NCI-H510A treated with DMSO at 0.1 percent for 48 hours (cell line): ENCODE measurements at regions not wholly inside any gene's neighbourhood (a gene's known extent, or its start where the extent isn't known, plus 50 kb on each side); places are given as distances from the start of the nearest gene placed in this dataset.
A peak's percentile ranks its signal among the peaks of the same experiment; 100 is the strongest.

Experiments used
- DNase-seq: peaks from one replicate; lab custom pipeline; 2025; lab: John Stamatoyannopoulos, UW

DNA sequence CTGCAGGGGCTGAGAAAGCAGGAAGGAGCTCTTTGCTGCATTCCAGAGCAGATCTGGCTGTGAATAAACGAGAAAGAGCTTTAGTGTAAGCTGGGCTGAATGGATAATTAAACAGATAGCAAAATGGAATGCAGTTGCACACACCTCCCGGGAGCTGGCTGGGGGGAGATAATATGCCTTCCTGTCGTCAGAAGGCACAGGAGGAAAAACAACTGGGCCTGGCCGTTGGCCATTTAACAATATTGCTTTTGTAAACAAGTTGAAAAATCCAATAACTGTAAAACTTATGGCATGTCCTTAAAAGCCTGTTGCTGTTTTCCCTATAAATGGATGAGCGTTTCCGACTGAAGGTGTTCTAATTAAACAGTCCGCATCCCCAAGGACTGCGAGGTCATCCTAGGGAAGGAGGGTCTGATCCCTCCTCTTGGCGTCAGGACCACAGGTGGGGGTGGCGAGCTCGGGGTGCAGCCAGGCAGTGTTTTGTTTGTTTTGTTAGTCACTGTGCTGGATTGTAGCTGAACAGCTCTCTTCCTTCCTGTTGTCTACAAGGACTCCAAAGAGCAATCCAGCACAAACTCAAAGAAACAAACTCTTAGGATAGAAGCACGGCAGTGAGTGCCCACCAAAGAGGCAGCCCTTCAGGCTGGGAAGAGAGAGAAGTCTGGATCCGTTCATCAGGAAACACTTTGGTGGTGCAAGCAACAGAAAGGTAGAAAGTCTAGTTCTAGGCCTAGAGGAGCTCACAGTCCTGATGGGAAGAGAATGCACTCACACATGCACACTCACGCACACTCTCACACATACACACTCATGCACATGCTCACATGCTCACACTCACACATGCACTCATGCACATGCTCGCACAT, 133.4 kb upstream of the SMAD3 start:
- peak; percentile 3 for DNase-seq

DNA sequence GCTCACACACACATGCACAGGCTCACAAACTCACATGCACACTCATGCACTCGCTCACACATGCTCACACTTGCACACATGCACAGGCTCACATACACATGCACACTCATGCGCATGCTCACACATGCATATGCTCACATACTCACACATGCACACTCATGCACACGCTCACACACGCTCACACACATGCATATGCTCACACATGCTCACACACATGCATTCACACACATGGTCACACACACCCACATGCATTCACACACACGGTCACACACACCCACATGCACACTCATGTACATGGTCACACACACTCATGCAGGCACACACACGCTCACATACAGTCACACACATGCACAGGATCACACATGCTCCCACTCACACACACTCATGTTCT, 132.8 kb upstream of the SMAD3 start:
- DNase-seq: no peak

DNA sequence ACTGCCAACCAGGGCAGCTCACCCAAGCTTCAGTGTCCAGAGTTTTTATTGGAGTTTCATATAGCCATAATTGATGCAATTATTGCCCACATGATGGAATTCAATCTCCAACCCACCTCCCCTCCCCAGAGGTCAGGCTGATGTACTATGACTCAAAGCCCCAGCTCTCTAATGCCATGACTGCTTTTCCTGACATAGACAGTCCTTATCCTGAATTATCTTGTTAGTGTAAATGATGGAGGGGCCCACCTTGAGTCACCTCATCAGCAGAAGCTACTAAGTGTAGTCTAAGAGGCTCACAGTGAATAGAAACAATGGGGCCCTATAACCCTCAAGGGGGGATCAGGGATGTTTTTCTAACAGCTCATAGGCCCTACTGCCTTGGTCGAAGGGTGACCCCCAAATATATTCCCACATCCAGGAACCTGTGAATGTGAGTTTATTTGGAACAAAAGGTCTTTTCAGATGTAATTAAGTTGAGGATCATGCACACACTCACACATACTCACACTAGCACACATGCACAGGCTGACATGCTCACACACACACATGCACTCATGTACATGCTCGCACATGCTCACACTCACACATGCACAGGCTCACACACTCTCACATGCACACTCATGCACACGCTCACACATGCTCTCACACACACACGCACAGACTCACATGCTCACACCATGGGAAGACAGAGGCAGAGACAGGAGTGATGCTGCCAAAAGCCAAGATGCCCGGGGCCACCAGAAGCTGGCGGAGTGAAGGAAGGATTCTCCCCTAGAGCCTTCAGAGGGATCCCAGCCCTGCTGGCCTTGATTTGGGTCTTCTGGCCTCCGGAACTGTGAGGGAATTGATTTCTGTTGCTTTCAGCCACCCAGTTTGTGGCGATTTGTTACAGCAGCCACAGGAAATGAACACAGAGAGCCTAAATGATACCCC, 131.2 kb upstream of the SMAD3 start:
- no peak for DNase-seq

GRCh38 chr15:66934868-66935520, 130.4 kb upstream of the SMAD3 start:
- no peak for DNase-seq

DNA sequence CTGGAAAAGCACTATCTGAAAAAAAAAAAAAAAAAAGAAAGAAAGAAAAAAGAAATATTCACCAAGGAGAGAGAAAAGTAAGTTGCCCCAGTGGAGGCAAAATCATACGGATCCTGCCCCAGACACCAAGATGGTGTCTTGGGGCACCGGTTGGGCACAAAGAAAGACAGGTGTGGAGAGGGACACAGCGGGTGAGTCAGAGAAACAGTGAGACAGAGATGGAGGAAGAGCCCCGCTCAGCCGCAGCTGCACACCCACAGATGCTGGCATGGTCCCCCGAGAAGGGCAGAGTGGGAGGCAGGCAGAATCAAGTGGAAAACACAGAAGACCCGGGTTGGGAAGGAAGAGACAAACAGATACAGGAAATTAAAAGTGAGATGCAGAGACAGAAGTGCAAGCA, 129.7 kb upstream of the SMAD3 start:
- no peak for DNase-seq

- no peak for DNase-seq
Measured at GRCh38 chr15:66936109-66936860, 129.1 kb upstream of the SMAD3 start.

DNA sequence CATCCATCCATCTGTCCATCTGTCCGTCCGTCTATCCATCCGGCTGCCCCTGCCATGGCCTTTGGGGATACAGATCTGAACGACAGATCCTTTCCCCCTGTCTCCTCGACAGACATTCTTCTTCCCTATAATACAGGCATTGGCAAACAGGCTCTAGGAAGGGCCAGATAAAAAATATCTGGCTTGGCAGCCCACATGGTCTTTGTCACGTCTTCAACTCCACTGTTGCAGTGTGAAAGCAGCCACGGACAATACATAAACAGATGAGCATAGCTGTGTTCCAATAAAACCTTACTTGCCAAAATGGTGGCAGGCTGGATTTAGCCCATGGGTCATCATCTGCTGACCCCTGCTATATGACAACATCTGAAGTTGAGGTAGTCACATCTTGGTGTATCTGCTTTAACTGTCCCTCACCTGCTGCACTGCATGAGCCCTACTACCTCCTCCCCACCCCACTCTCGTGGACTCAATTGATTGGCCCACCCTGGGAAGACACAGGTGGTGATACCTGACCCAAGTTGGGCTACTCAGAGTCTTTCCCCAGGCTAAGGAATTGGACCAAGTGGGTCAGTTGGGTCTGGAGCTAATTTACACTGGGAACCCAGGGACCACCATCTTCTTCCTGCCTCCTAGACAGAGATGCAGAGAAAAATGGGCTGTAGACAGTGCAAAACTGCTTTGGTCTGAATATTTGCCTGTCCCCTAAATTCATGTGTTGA, 128.4 kb upstream of the SMAD3 start:
- DNase-seq: no peak

GRCh38 chr15:66937588-66937987, 127.8 kb upstream of the SMAD3 start:
- no peak for DNase-seq

DNA sequence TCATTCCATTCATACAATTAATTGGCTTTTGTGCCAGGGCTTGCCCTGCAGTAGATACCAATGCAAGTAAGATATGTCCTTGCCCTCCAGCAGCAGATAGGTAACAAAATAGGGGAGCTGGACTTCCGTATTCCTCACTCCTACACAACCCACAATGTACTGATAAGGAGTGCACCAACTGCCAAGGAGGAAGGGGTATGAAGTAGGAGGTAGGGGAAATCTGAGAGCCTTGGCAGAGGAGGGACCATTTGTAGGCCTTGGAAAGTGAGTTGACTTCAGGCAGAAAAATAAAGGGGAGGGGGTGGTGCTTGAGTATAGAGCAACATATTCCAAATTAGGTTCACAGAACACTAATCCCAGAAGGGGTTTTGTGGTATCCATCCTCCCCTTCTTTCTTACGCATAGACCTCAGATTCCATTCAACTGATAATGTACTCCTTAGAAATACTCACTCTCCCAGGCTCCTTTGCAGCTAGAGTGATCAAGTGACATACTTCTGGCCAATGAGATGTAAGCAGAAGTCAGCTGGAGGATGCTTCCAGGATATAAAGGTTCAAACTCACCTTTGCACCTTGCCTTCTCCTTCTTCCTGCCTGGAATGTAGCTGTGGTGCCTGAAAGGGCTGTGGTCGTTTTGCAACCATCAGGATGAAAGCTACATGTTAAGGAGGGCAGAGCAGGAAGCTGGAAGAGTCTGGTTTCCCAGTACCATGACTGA, 127.1 kb upstream of the SMAD3 start:
- DNase-seq: no peak

- DNase-seq: no peak
Measured at GRCh38 chr15:66939016-66939415, 126.4 kb upstream of the SMAD3 start.

- no peak for DNase-seq
Measured at GRCh38 chr15:66939451-66940023, 125.9 kb upstream of the SMAD3 start.

DNA sequence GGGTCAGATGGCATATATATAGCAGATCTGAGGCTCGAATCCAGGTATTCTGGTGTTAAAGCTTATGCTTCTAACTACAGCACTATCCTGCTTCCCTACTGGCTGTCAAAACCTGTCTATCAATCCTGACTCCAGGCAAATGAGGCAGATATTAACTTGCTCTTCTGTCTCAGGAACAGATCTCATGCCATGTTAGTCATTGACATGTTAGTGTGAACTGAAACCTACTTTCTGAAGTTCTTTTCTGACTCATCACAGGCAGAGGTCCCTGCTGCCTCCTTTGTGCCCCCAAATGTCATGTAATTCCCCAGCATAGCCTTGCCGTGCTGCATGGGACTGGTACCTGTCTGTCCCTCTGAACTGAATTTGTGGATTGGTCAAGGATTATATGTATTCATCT, 125.0 kb upstream of the SMAD3 start:
- no peak for DNase-seq

DNA sequence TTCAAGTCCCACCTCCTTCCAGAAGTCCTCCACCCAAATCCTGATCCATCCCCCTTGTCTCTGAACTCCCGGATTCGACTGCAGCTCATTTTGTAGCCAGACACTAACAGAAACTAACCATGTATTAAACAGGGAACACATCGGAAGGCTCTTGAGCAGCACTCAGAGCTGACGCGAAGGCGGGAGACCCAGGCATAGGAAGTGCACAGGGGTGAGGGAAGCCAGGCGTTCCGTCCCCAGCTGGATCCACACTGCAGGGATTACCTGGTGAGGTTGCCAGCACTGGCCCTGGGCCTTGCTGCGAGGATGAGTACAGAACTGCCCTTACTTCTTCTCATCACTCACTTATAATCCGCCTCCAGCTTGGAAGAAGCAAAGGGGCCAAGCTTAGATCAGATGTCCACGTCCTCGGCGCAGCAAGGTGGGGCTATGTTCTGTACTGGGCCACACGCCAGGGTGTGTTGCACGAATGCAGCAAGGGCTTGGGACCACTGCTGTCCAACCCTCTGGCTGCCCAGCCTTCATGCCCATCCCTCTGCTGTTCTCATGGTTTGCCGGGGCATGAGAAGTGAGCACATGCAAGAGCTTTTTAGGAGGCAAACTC, 124.2 kb upstream of the SMAD3 start:
- no peak for DNase-seq

DNA sequence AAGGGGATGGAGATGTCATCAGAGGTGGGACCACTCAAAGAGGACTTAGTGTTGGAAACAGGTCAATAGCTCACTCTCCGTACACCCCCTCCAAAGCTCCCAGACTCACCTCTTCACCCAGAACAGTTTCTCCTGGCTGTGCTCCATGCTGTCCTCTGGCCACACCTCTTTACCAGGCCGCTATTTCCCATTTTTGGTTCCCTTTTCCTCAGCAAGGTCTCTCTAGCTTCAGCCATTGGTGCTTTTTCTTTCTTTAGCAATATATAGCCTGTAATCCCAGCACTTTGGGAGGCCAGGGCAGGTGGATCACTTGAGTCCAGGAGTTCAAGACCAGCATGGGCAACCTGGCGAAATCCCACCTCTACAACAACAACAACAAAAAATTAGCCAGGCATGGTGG, 123.6 kb upstream of the SMAD3 start:
- DNase-seq: no peak

DNA sequence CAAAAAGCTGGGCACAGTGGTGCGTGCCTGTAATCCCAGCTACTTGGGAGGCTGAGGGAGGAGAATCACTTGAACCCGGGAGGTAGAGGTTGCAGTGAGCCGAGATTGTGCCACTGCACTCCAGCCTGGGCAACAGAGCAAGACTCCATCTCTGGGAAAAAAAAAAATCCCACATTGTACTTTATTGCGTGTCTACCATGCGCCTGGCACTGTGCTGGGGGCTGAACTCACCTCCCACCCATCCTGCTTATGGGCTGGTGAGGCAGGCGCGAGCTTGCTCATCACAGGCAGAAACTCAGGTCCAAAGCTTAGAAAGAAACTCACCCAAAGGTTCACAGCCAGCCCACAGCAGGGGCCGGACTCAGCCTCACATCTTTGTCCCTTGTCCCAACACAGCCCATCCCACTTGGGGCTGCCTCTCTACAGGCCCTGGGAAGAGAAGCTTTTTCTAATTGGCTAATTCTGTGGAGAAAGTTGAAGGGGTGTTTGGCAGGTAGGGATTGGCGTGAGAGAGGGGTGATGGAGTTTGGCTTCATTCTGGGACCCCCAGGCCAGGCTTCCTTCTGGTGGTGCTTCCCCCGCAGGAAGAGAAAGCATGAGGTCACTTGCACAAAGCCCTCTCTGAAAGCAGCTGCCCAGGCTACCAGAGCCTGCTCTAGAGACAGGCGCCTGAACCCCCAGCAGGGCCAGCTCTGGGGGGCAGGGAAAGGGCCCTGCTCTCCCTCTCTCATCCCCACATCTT, 122.6 kb upstream of the SMAD3 start:
- no peak for DNase-seq

DNA sequence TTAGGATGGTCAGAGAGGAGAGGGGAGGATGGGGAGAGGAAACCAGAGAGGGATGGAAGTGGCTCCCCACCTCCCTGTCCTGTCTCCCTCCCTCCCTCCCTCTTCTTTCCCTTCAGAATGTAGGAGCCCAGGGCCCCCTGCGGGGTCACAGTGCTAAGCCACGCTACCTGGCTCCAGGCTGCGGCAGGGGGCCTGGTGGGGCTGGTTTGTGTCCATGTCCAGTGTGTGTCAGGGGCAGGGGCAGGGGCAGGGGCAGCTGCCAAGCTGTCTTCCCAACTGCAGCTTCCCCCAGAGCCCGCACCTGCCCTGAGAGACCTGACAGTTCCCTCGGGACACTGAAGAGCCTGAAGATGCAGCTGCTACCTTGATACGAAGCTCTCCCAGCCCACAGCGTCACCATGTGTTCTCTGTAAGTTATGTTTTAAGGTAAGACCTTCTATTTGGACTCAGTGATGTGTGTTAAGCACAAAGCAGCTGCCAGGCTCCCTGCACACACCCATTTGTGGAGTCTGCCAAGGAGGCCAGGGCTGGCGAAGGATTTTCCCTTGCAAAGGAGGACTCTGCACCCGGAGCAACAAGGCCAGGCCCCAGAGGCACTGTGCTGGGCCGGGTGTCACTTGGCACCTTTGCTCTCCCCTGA, 121.8 kb upstream of the SMAD3 start:
- DNase-seq: peak; percentile 10

DNA sequence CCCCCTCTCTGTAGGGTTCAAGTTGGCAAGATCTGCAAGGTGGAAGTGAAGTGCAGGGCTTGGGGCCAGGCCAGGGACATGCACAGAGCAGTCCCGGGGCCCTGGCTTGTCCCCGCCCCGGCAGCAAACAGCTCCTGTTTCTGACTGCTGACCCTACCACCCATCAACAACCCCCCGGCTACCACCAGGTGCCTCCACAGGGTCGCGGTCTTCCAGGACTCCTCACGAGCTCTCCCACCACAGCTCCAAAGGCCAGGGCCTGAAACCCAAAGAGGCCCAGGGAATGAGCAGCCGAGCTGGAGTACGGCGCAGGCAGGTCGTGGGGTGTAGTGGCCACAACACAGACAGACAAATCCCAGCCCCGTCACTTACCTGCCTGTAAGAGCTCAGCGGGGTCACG, 121.3 kb upstream of the SMAD3 start:
- DNase-seq: no peak

GRCh38 chr15:66945286-66945685, 120.1 kb upstream of the SMAD3 start:
- DNase-seq: no peak
